Stimulated activated CD8-positive, alpha-beta memory T cell treated with anti-CD3 and anti-CD28 coated beads, Interleukin-4, amount 100 ng/mL, for 4 hours (primary cell): ENCODE measurements at regions not wholly inside any gene's neighbourhood (a gene's known extent, or its start where the extent isn't known, plus 50 kb on each side); places are given as distances from the start of the nearest gene placed in this dataset.

Experiments used
- DNase-seq, 2 donors: peaks; one replicate each; pipeline ENCODE4 v3.0.0-alpha.2; 2020; ENCODE audit warnings: low read depth in 2 of 2, low spot score in 1 of 2

DNA sequence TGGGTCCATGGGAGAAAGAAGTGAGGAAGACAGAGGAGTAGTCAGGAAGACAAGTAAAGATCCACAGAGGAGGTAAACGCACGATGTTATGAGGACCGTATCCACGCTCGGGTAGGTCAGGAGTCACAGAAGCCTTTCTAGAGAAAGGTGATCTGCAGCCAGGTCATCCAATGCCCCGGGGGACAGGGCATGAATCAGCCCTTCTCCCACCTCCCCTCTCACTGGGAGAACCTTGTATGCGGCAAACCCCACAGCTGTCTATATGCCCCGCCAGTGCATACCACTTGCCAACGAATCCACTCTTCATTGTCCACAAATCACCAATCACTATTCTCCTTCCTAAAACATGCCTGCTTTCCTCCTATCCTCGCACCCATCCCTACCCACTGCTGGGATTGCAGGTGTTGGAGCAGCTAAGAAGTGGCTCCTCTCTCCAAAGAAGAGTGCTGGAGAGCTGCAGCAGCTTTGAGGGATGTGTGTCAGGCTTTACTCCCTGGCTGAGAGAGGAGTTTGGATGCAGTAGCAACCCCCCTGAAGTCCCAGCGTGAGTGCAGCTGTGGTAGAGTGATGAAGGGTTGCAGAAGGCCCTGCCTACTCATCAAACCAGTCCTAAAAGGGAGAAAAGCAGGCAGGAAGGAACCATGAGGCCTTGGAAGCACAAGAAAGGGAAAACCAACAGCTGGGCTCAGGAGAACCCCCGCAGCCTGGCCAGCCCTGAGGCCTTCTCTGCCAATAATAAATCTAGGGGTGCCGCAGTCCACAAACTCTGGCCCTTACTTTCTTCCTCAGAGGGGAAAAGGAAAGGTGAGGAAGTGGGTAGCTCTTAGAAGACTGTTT lies 102.2 kb upstream of the GADD45A start:
- DNase-seq = no peak

DNA sequence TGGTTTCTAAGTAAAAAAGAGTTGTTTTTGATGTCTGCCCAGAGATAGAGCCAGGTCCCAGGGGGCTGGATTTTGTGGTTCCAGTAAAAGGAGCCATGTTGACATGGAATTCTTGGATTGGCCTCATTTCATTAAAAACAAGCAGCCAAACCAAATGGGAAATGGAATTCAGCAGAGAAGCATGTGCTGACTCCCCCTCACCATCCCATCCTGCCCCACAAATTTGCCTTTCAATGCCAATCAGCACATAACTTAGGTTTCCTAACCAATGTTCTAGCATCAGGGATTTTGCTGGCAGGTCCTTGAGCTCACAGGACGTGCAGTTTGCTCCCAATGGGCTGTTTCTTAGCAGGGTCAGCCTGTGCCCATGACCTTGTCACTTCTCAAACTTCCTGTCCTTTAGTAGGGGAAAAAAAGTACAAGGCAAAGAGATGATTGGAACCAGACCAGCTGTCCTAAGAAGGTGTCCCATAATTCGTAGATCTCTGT lies 101.5 kb upstream of the GADD45A start:
- no peak for DNase-seq

DNA sequence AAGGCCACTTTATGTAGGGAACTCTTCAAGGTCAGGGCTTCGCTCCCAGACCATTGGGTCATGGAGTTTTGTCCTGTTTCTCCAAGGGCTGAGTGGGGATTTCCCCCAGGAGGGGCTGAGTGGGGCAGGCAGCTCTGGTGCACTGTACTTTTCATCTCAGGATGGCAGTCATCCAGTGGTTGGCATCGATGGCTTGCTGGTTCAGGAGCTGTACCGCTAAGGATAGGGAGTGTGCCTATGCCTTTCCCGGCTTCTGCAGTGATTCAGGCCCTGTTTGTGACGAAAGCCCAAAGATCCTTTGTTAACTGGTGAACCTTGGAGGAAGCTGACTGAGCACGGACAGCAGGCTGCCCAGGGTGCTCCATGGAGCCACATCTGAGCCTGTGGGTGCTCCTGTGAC lies 100.1 kb upstream of the GADD45A start:
- DNase-seq = no peak

DNA sequence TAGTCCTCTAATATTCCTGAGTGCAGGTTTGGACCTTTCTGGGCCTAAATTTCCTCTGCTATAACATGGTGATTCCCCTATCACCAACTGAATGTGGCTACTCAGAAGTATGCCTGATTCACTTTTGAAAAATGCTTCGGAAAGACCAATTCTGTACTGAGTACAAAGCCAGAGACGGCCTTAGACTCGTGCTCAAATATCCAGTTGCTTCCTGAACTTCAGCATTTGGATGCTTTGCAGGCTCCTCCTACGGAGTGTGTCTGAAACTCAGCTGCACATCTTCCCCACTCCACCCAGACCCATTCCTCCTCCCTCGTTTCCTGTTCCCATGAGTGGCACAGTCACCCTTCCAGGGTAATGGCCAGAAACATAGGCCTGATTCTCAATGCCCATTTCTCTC lies 98.4 kb upstream of the GADD45A start:
- DNase-seq = no peak

DNA sequence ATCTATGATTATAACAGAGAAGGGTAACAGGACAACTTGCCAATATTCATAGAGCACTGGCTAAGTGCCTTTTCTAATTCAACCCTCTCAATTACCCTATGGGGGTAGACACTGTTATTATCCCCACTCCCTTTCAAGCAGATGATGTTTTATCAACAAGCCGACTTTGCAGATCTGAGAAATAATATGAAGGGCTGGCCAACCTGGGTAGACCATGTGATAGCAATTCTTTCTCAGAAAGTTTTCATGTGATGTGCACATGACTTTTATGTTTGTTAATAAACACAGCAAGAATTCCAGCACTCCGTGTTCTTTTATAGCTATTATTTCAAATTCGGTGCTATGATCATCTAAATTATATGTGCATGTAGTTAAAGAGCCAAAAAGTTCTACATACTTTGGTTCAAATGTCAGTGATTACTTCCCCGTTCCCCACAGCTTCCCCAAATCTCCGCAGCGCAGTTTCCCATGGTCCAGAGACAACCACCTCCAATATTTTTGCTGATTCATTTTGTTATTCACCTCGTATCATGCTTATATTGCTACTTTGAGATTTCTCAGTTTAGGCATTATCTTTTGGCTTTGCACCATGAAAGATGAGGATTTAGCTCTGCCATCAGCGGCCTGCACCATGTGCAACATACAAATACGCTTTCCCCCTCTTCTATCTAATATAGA lies 96.7 kb upstream of the GADD45A start:
- DNase-seq = no peak

DNA sequence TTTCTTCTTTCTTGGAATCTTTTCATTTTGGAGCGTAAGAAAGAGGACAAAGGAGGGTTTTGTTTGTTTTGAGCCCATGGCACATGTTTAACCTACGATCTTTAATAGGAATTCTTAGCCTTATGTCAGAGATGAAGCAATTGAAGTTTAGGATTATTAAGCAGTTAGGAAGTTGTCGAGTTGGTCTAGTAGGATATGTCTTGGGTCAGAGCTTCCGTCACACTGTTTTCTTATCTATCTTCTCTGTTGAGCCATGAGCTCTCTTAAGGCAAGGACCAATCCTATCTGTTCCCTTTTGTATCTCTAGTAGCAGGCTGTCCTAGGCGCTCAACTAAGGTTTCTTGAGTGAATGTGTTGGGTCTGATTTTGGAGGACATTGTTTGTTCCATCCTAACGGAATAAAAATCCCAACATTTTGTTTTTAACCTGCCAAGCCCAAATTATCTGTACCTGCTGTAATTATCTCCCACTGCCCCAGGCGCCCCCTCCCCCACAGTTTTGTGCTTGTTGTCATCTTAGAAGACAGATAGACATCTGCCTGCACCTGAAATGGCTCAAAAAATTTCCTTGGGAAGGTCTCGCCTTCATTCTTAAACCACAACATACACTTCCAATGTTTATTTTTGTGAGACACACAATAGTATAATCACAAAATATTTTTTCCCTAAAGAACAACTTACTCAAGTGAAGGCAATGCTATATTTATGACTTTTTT lies 95.3 kb upstream of the GADD45A start:
- DNase-seq = no peak

DNA sequence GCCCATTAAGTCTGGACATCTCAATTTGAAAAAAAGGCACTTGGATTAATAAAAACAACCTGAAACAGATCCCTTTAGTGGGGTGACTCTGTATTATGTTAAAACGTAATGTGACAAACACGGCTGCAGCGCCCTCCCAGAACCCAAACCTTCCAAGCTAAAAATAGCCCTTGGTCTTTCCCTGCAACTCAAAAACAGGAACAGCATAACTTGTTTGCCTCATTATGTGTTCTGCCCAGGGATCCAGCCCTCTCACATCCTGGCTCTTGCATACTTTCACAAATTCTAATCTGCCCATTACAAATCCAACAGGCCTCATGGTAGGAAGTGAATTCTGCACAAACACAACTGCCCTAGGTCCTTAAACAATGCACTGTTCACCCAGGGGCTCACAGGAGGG lies 94.7 kb upstream of the GADD45A start:
- no peak for DNase-seq

DNA sequence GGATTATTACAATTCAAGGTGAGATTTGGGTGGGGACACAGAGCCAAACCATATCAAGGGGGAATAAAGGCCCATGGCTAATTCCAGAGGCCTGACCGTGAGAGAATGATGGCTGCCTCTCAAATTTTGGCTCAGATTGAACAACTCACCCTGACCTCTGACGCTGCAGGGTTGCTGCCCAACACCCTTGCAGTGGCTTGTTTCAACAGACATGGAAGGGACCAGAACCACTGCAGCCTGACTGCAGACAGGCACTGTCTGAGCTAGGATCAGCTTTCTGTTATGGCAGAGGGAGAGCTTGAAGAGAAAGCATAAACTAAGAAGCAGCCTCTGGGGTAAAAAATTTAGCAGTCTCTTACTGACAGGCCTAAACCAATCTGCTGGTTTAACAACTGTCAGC lies 90.2 kb upstream of the GADD45A start:
- DNase-seq = no peak

DNA sequence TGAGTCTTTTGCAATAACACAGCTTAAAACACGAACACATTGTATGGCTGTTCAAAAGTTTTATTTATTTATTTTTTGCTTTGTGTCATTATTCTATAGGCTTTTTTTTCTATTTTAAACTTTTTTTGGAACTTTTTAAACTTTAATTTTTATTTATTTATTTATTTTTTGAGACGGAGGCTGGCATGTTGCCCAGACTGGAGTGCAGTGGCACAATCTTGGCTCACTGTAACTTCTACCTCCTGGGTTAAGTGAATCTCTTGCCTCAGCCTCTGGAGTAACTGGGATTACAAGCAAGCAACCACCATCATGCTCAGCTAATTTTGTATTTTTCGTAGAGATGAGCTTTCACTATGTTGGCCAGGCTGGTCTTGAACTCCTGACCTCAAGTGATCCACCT lies 88.3 kb upstream of the GADD45A start:
- no peak for DNase-seq

DNA sequence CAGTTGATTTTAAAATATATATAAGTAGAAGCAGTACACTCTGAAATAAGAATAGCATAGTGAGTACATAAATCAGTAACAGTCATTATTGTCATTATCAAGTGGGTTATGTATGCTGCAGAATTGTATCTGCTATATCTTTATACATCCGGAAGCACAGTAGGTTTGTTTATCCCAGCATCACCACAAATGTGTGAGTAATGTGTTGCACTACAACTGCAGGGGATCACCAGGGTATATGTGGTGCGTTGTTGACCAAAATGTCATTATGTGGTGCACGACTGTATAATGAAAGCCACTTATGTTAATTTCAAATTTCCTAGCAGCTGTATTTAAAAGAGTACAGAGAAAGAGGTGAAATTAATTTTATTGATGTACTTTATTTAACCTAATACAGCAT lies 87.7 kb upstream of the GADD45A start:
- DNase-seq = no peak

DNA sequence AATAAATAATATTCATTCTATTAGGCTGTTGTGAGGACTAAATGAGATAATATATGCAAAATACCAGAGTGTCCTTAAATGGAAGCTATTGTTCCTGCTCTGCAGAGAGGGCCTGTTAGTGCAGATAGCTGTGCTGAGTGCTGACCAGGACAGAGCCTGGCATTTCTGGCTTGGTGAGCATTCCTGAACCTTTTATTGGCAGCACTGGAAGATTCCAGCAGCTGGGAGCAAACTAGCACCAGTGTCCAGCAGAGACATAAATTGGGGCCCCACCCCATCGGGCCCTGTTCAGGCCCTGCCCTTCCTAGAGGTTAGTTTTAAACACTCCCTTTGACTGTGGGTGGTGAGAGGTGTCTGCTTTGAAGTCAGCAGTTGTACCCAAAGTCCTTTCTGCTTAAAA lies 85.9 kb upstream of the GADD45A start:
- DNase-seq = no peak

DNA sequence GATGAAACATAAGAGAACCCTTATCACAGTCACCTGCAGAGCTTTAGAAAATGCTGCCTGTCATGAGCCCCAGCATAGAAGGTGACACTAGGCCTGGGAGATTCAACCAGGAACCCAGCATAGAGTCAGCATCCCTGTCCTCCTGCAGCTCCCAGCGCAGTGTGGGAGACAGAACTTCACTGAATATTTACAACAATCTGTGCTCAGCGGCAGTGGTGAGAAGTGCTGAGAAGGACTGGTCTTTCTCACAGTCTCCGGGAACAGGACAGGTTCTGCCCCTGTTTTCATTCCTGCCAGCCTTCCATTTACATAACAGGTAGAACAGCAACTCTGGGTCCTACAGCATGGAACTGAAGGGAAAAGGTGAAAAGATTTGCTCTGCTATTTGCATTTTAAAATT lies 83.5 kb upstream of the GADD45A start:
- no peak for DNase-seq

DNA sequence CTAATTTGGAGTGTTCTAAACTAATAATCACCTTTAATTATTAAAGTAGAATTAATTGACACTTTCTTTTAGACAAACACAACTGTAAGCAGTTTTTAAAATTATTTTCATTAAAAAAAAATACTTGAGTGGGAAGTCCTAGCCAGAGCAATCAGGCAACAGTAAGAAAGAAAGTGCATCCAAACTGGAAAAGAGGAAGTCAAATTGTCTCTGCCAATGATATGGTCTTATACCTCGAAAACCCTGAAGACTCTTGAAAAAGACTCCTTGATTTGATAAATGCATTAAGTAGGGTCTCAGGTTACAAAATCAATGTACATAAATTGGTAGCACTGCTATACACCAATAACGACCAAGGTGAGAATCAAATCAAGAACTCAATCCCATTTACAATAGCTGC lies 83.0 kb upstream of the GADD45A start:
- no peak for DNase-seq

DNA sequence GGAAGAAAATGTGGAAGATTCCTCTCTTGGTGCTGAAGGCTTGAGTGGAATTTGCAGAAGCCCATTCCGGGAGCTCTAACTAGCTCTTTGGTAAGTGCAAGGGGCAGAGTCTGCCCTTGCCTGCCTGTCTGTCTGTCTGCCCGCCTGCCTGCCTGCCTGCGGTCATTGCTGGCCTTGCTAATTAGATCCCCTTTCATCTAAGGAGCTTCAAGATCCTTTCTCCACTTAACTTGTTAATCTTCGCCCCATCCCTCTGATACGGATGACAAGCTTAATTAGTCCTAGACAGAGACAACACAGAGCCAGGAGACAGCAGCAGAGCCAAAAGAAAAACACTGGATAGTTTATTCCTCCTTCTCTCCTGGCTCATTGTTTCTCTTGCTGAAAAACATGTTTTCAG lies 80.2 kb upstream of the GADD45A start:
- no peak for DNase-seq

DNA sequence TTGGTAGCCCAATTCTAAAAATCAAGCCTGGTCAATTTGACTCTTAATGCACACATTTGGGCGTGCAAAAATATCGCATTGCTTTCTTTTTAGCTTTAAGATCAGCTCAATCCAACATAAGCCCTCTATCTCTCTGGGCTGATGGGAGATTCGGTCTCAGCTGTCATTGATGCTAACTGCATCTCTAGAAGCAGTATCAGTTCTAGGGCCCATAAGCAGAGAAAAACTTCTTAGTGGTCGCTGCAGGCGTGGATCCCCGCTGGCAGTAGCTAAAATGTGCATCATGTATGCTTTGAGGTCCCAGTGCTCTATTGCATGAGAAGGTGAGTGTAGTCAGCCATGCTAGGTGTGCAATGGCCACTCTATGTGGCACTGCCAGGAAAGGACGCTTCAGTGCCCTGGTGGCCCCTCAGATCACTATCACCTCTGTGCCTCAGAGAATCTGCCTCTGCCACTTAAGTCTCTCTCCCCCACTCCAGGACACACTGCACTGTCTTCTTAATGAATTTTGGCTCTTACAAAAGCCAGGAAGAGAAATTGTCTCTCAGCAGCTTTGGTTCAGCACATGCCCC lies 79.7 kb upstream of the GADD45A start:
- no peak for DNase-seq

DNA sequence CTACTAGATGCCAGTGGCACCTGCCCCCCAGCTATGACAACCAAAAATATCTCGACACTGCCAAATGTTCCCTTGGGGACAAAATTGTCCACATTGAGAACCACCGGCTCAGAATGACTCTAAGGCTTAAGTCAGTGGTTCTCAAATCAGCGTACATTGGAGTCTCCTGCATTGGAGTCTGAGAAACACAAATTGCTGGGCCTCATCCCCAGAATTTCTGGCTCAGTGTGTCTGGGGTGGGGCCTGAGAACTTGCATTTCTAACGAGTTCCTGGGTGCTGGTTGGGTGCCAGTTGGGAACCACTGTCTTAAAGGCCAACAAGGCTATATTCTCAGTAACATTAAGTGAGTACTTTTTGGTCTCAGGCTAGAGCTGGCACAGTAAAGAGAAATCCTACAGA lies 77.7 kb upstream of the GADD45A start:
- no peak for DNase-seq

DNA sequence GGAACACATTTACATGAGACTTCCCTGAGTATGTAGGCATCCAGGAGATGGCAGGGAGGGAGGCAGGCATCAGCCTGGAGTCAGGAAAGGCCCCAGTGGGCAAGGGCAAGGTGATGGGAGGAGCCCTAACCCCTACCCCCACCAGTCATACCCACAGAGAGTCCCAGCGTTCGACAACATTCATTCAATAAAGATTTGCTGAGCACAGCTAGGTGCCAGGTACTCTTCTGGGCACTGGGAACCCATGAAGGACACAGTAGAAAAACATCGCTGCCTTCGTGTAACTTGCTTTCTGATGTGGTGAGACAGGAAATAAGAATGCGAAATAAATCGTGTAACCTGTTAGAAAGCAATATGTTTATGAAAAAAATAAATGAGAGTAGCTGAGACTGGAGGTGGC lies 77.3 kb upstream of the GADD45A start:
- DNase-seq = no peak

DNA sequence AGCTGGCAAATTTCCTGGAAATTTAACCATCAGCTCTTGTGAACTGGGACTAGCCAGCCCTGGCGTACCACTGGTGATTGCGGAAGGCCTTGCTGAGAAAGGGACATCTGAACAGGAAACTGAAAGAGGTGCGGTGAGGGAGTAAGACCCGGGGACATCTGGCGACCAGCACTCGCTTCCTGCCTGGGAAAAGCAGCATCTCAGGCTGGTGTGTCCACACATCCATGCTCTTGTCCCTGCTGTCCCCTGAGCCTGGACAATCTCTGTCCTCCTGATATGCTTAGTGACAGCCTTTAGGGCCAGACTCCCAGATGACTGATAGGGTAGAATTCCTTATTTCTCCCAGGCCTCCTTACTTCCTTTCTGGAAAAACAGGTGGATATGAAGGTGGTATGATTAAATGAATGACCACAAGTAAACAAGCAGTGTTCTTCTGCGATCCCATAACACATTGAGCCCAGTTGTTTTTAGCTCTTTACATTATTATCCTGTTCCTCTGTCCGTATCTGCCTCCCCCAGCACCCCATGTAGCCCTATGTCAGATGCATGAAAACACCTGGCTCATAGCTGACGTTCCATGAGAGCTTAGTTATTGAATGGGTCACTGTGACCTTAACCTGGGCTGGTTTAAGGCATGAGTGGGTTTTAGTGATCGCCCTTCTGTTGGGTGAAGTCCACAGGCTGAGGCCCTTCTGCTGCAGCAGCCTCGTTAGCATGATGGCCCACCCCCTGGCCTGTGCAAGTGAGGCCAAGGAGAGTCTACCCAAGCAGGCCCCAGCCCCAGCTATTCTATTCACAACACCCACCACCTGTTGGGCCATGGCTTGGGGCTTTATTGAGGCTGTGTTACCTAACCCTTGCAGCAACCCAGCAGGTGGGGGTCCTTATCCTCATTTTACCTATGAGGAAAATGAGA lies 76.1 kb upstream of the GADD45A start:
- no peak for DNase-seq

DNA sequence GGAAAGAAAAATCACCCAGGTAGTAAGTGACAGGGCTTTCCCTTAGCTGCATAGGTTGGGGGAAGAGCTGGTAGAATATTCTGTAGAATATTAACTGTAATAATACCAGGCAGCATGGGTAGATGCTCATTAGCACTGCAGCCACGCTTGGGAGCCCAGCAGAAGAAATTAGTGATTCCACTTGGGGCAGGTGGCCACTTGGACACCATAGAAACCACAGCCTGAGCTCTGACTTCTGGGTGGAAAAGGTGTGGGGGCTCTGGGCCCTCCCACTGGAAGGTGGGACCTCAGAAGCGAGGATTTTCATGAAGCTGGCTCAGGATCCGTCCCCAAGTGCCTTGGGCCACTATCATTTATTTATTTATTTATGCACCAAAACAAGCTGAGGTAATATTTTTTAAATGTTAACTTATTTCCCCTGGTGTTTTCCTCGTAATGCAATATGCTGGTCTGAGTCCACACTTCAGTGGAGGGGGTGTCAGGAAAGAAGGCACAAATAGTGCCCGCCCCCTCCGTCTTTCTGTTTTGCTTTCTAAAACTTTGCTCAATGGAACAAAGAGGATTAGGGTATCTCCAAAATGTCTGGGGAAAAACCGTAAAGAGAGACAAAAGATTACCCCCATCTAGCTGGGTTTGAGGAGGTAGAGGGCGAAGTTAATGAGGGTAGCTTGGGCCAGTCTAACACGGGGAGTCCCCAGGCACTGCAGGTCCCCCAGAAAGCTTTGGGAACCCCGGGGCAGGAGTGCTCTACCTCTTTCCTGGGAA lies 75.2 kb upstream of the GADD45A start:
- DNase-seq = no peak

DNA sequence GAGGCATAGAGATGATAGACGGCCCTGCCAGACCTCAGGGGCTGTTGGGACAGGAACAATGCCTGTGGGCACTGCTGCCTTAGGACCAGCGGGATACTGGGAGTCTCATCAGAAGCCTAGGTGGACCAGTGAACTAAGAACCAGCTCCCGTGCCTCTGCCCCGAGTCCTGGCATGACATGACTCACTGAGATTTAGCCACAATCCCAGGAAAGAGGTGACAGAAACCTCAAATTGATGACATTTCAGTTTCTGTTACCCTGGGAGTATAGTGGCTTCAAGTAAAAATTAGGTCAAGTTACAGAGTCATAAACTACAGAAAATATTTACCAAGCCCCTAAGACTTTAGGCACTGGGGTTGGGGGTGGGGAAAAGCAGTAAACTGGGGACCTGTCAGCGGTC lies 74.6 kb upstream of the GADD45A start:
- no peak for DNase-seq
